Ishikawa (cell line): ENCODE measurements at regions not wholly inside any gene's neighbourhood (a gene's known extent, or its start where the extent isn't known, plus 50 kb on each side); places are given as distances from the start of the nearest gene placed in this dataset.

Source experiments
- CEBPB ChIP-seq: IDR thresholded peaks from 2 replicates; pipeline ENCODE4 v1.6.1; 2012
- CREB1 ChIP-seq: IDR thresholded peaks from 2 replicates; pipeline ENCODE4 v1.6.1; 2012; ENCODE audit warnings: low read depth
- EGR1 ChIP-seq: IDR thresholded peaks from 2 replicates; pipeline ENCODE4 v1.6.1; 2012
- EP300 ChIP-seq: IDR thresholded peaks from 2 replicates; pipeline ENCODE4 v1.6.1; 2012; ENCODE audit warnings: borderline replicate concordance
- FOXM1 ChIP-seq: IDR thresholded peaks from 2 replicates; pipeline ENCODE4 v1.6.1; 2012; ENCODE audit warnings: low read depth, borderline replicate concordance
- NFIC ChIP-seq: IDR thresholded peaks from 2 replicates; pipeline ENCODE4 v1.6.1; 2012
- RAD21 ChIP-seq: IDR thresholded peaks from 2 replicates; pipeline ENCODE4 v1.6.1; 2012; ENCODE audit warnings: low read depth
- REST ChIP-seq: IDR thresholded peaks from 2 replicates; pipeline ENCODE4 v1.6.1; 2012; ENCODE audit warnings: low read depth, mild to moderate bottlenecking
- TAF1 ChIP-seq: IDR thresholded peaks from 2 replicates; pipeline ENCODE4 v1.6.1; 2012; ENCODE audit warnings: low read depth, mild to moderate bottlenecking
- TCF12 ChIP-seq: IDR thresholded peaks from 2 replicates; pipeline ENCODE4 v1.6.1; 2012; ENCODE audit warnings: low read depth
- TEAD4 ChIP-seq: IDR thresholded peaks from 2 replicates; pipeline ENCODE4 v1.6.1; 2012
- USF1 ChIP-seq: IDR thresholded peaks from 2 replicates; pipeline ENCODE4 v1.6.1; 2012
- YY1 ChIP-seq: IDR thresholded peaks from 2 replicates; pipeline ENCODE4 v1.6.1; 2012; ENCODE audit warnings: low read depth
- ZBTB7A ChIP-seq: IDR thresholded peaks from 2 replicates; pipeline ENCODE4 v1.6.1; 2012; ENCODE audit warnings: low read depth
- TF ChIP-seq, protein P1 (sequence below): IDR thresholded peaks from 2 replicates; pipeline ENCODE4 v1.6.1; 2012

GRCh38 chr2:21415234-21415633 is 291.5 kb downstream of the TDRD15 start:
- TF ChIP-seq RAD21 (no peak), TAF1 (no peak), USF1 (no peak)

DNA sequence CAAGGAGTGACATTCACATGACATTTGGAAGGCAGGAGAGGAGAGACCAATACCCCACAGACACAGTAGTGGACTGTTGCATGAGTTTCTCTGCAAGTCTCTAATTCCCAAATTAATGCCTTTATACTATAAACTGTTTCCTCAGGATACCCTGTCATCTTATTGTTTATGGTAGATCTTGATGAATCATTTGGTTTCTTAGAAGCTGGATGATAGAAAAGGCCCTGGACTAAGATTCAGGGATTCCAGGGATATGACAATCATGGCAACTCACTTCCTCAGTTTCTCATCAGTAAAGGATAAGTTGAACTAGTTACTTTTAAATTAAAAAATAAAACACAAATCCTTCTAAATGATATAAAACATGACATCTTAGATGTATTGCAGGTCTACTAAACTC is 292.5 kb downstream of the TDRD15 start:
- TF ChIP-seq CEBPB (no peak), REST (no peak), RAD21 (no peak), YY1 (no peak), EGR1 (no peak), EP300 (no peak), USF1 (no peak), TEAD4 (no peak), TCF12 (no peak), NFIC (no peak), CREB1 (no peak), FOXM1 (no peak), TAF1 (no peak)
- TF ChIP-seq, protein P1, sequence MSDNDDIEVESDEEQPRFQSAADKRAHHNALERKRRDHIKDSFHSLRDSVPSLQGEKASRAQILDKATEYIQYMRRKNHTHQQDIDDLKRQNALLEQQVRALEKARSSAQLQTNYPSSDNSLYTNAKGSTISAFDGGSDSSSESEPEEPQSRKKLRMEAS = no peak

DNA sequence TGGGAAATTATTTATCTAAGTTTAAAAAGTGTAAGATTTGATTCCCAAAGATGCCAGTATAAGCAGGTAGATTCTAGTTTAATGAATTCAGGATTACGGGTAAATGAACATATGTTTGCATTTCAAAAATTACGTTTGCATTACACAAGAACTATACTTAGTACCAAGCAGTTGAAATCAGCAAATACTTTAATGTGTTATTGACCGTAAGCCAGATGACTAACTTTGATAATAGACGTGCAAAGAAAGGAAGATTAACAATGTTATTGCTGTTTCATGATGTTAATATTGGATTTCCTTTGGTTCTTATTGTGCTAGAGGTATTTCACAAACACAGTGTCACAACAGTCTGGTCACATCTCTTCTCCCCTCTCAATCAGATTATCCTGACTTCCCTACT is 294.7 kb downstream of the TDRD15 start:
- TF ChIP-seq, protein P1 = no peak
- TF ChIP-seq EP300 = no peak
- no peak for TF ChIP-seq TEAD4
- TF ChIP-seq CEBPB = no peak
- TF ChIP-seq ZBTB7A = no peak
- no peak for TF ChIP-seq TCF12
- no peak for TF ChIP-seq TAF1
- TF ChIP-seq NFIC = no peak
- no peak for TF ChIP-seq REST
- TF ChIP-seq YY1 = no peak
- no peak for TF ChIP-seq FOXM1
- TF ChIP-seq CREB1 = no peak
- TF ChIP-seq RAD21 = no peak
- TF ChIP-seq USF1 = no peak
- TF ChIP-seq EGR1 = no peak

DNA sequence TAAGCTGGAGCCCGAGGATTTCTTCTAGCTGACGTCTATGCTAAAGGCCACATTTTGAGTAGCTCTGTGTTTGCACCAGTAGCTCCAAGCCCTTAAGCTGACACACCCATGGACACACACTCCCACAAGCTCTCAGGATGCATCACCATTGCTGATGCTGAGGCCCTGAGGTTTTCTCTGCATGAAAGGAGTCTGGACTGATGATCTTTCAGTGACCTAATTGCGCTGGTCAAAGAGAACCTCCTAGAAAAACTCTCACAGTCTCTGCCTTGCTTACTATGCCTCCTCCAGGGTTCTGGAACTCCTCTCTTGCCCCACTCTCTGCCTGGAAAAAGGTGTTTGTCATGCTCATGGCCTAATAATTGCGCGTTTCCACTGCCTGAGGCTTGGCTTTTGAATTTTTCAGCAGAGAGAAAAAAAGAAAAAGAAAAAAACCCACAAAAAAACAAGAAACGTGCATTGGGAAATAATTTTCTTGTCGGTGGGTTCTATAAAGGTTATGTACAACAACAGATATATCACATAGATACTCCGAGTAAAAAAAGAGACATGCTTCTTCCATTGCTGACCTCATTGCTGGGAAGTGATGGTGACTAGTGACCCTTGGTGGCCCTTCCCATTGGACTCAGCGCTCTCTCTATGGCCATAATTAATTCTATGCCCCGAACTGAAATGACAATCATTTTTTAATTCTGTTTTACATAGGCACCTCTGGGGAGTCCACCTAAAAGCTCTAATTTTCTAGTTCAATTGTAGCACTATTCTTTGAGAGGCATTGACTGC is 297.0 kb downstream of the TDRD15 start:
- TF ChIP-seq TEAD4 (no peak), YY1 (no peak), REST (no peak), ZBTB7A (no peak)
- TF ChIP-seq, protein P1 = no peak
